IMR-90 (cell line): ENCODE measurements at regions not wholly inside any gene's neighbourhood (a gene's known extent, or its start where the extent isn't known, plus 50 kb on each side); places are given as distances from the start of the nearest gene placed in this dataset.

Experiments used
- ATAC-seq: fragments of 200-7000 bp; cut with Tn5 transposase; 2 replicates; pipeline ENCODE4 v1.9.1; 2020; ENCODE audit warnings: low read depth, mild to moderate bottlenecking, moderate library complexity
- BruUV-seq: library from RNA; stranded (reverse); fragments of 400-500 nt; replicated peaks from 2 replicates; lab custom pipeline; 2021; lab: Mats Ljungman, UMichigan
- CTCF ChIA-PET: fragments of 300-600 bp; formaldehyde crosslinking; extraction: SDS; loops from one replicate; lab custom pipeline; 2021; ENCODE audit warnings: antibody characterized with exemption; lab: Yijun Ruan, JAX
- POLR2A ChIA-PET: fragments of 300-600 bp; sonication (Branson Sonifier 250); formaldehyde crosslinking; loops from one replicate; lab custom pipeline; 2022; ENCODE audit warnings: antibody characterized with exemption; ENCODE audit not compliant: unreplicated experiment; lab: Charles Lee
- DNase-seq: peaks from one replicate; pipeline ENCODE4 v3.0.0; 2013
- H2AFZ ChIP-seq: replicated peaks from 2 replicates; pipeline ENCODE3; 2013; ENCODE audit warnings: low read length, mild to moderate bottlenecking; ENCODE audit not compliant: poor library complexity
- H2AK5ac ChIP-seq: 2 replicates; pipeline ENCODE4 v1.6.1; 2013; ENCODE audit warnings: low read depth, low read length, inconsistent platforms
- H2AK9ac ChIP-seq: replicated peaks from 2 replicates; pipeline ENCODE3; 2013; ENCODE audit warnings: mild to moderate bottlenecking, low read depth, low read length, moderate library complexity; ENCODE audit not compliant: poor library complexity
- H2BK120ac ChIP-seq: 2 replicates; pipeline ENCODE4 v1.6.1; 2013; ENCODE audit warnings: low read depth, low read length, inconsistent platforms
- H2BK15ac ChIP-seq: 3 replicates; pipeline ENCODE4 v1.6.1; 2013; ENCODE audit warnings: low read depth, low read length, inconsistent platforms
- H2BK20ac ChIP-seq: 2 replicates; pipeline ENCODE4 v1.6.1; 2013; ENCODE audit warnings: low read depth, mild to moderate bottlenecking, inconsistent platforms, low read length, moderate library complexity
- H2BK5ac ChIP-seq: 2 replicates; pipeline ENCODE4 v1.6.1; 2013; ENCODE audit warnings: mild to moderate bottlenecking, low read depth, low read length, inconsistent platforms; ENCODE audit not compliant: poor library complexity, severe bottlenecking
- H3K14ac ChIP-seq: replicated peaks from 2 replicates; pipeline ENCODE4 v1.6.1; 2013; ENCODE audit warnings: low read depth, low read length, inconsistent platforms
- H3K18ac ChIP-seq: 2 replicates; pipeline ENCODE4 v1.6.1; 2013; ENCODE audit warnings: low read depth, low read length, control low read depth
- H3K23ac ChIP-seq: 2 replicates; pipeline ENCODE4 v1.6.1; 2013; ENCODE audit warnings: low read depth, low read length, inconsistent platforms
- H3K27ac ChIP-seq: 2 replicates; pipeline ENCODE4 v1.5.1; 2013; ENCODE audit warnings: mild to moderate bottlenecking, control low read depth, low read length; ENCODE audit not compliant: insufficient read depth
- H3K27me3 ChIP-seq: 2 replicates; pipeline ENCODE4 v1.6.1; 2013; ENCODE audit warnings: low read length; ENCODE audit not compliant: control insufficient read depth, insufficient read depth
- H3K36me3 ChIP-seq: 2 replicates; pipeline ENCODE4 v1.6.1; 2013; ENCODE audit warnings: low read length, mixed read lengths; ENCODE audit not compliant: control insufficient read depth, insufficient read depth
- H3K4ac ChIP-seq: 2 replicates; pipeline ENCODE4 v1.6.1; 2013; ENCODE audit warnings: low read depth, low read length, inconsistent platforms
- H3K4me1 ChIP-seq: 2 replicates; pipeline ENCODE4 v1.6.1; 2013; ENCODE audit warnings: low read length, mixed read lengths; ENCODE audit not compliant: control insufficient read depth, insufficient read depth
- H3K4me2 ChIP-seq: 2 replicates; pipeline ENCODE4 v1.6.1; 2013; ENCODE audit warnings: low read depth, mild to moderate bottlenecking, control low read depth, low read length, moderate library complexity
- H3K4me3 ChIP-seq: 2 replicates; pipeline ENCODE4 v1.5.1; 2013; ENCODE audit warnings: low read depth, mild to moderate bottlenecking, control low read depth, low read length, moderate library complexity; ENCODE audit not compliant: insufficient read depth
- H3K56ac ChIP-seq: 2 replicates; pipeline ENCODE4 v1.6.1; 2013; ENCODE audit warnings: low read length, inconsistent platforms; ENCODE audit not compliant: insufficient read depth; ENCODE audit errors: extremely low read depth
- H3K79me1 ChIP-seq, 2 experiments: 2 replicates each; pipeline ENCODE4 v1.6.1; 2013; ENCODE audit warnings: low read length in 2 of 2, inconsistent platforms in 1 of 2, low read depth in 1 of 2
- H3K9ac ChIP-seq: 2 replicates; pipeline ENCODE4 v1.6.1; 2013; ENCODE audit warnings: low read depth, low read length, control low read depth
- H3K9me1 ChIP-seq: 2 replicates; pipeline ENCODE4 v1.6.1; 2013; ENCODE audit warnings: low read length, inconsistent platforms; ENCODE audit not compliant: insufficient read depth
- H3K9me3 ChIP-seq: 2 replicates; pipeline ENCODE4 v1.6.1; 2013; ENCODE audit warnings: low read length; ENCODE audit not compliant: control insufficient read depth, insufficient read depth
- H4K20me1 ChIP-seq: 2 replicates; pipeline ENCODE4 v1.6.1; 2013; ENCODE audit warnings: low read length, inconsistent platforms; ENCODE audit not compliant: insufficient read depth
- H4K5ac ChIP-seq: 2 replicates; pipeline ENCODE4 v1.6.1; 2013; ENCODE audit warnings: mild to moderate bottlenecking, low read depth, low read length, control low read depth
- H4K8ac ChIP-seq, 2 experiments: 2 replicates each; pipeline ENCODE4 v1.6.1; 2013; ENCODE audit warnings: low read depth in 2 of 2, low read length in 2 of 2, control low read depth in 1 of 2, inconsistent platforms in 1 of 2
- H4K91ac ChIP-seq: 2 replicates; pipeline ENCODE4 v1.6.1; 2013; ENCODE audit warnings: low read depth, low read length, inconsistent platforms; ENCODE audit not compliant: insufficient read depth
- NFE2L2 ChIP-seq: fragments of 150-350 bp; IDR thresholded peaks from 2 replicates; pipeline ENCODE4 v1.6.1; 2016; ENCODE audit warnings: low read depth, mild to moderate bottlenecking, low read length
- WGBS, 2 experiments: methylation state at CpG; one replicate each; pipeline versions ENCODE4 v1.1.5 to v1.1.7; 2013; ENCODE audit warnings: missing lambda C conversion rate in 2 of 2; ENCODE audit not compliant: insufficient read length in 1 of 2; ENCODE audit errors: extremely low coverage in 2 of 2; 5-methylcytosine and 5-hydroxymethylcytosine counted together
- dilution Hi-C: fragments of 300-500 bp; cut with HindIII; formaldehyde crosslinking; loops from one replicate; pipeline ENCODE4 v1.14.3; 2018; ENCODE audit warnings: low sequenced_read_pairs; ENCODE audit not compliant: unreplicated experiment
- in situ Hi-C: fragments of 300-500 bp; cut with MboI; formaldehyde crosslinking; loops from 3 replicates; pipeline ENCODE4 v1.14.3; 2019; ENCODE audit warnings: low sequenced_read_pairs, inconsistent platforms, mixed read lengths
- intact Hi-C: fragments of 100-400 bp; cut with micrococcal nuclease; formaldehyde crosslinking; loops from 2 replicates; pipeline ENCODE4 v1.10.0; 2022

DNA sequence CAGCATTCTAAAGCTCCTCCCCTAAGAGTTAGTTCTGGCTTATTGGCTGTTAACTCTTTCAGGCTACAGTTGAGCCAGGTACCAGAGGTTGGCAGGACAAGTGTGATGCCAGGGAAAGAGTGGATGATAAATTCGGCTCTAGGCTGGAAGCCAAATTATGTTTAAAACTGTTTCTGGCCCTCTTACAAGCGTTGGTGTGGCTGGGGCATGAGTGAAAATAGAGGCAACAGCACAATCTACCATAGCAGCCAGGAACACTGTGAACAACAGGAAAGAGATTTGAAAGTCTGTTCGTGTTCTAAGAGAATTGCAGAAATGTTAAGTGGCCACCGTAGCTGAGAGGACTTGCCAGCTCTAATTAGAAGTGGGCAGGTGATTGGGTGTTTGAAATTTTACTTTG lies 84.2 kb downstream of the CDC7 start:
- H4K91ac ChIP-seq: peak overlapping the region; percentile 51
- no peaks in the 10 kb centered on the region; the same call in 1 of the 2 replicates for H4K20me1 ChIP-seq
- no peak overlapping the region for H2AK9ac ChIP-seq
- WGBS, 2 experiments: no CpG with 5 or more reads among the region's 4 CpGs
- H2BK5ac ChIP-seq: no peak overlapping the region
- H3K4me3 ChIP-seq: no peak overlapping the region
- H2AK5ac ChIP-seq: peak overlapping the region; percentile 85; the same call in 1 of the 2 replicates
- peak overlapping the region; percentile 76; the same call in 1 of the 2 replicates for H3K4ac ChIP-seq
- peak overlapping the region in 1 of 2 experiments; percentile 2; a peak in 2 of 4 replicates for H4K8ac ChIP-seq
- no peak for TF ChIP-seq NFE2L2
- BruUV-seq: no TSS peak
- H3K79me1 ChIP-seq: no peaks in the 10 kb centered on the region
- H3K36me3 ChIP-seq: no peaks in the 10 kb centered on the region
- dilution Hi-C loops (no loop called here), intact Hi-C loops (no loop called here), in situ Hi-C loops (no loop called here)
- H3K27ac ChIP-seq: no peak overlapping the region
- H2BK20ac ChIP-seq: peak overlapping the region; percentile 62
- H3K9me3 ChIP-seq: no peaks in the 10 kb centered on the region
- no peak overlapping the region for H2AFZ ChIP-seq
- H3K9ac ChIP-seq: no peak overlapping the region
- H4K5ac ChIP-seq: peak overlapping the region; percentile 22
- no peak overlapping the region for H3K14ac ChIP-seq
- POLR2A ChIA-PET: no interaction called here
- DNase-seq: no peak
- peaks cover 20% of the 10 kb centered on the region for H3K9me1 ChIP-seq
- peaks cover 8% of the 10 kb centered on the region for H3K4me1 ChIP-seq
- ATAC-seq: no peak
- CTCF ChIA-PET: no interaction called here
- H3K23ac ChIP-seq: no peak overlapping the region
- peak overlapping the region; percentile 90; the same call in 1 of the 2 replicates for H2BK120ac ChIP-seq
- H2BK15ac ChIP-seq: peak overlapping the region; percentile 73; the same call in 2 of the 3 replicates
- H3K18ac ChIP-seq: peak overlapping the region; percentile 28
- H3K27me3 ChIP-seq: no peaks in the 10 kb centered on the region
- H3K4me2 ChIP-seq: no peak overlapping the region
- no peak overlapping the region for H3K56ac ChIP-seq
